A673 (cell line): ENCODE measurements at regions not wholly inside any gene's neighbourhood (a gene's known extent, or its start where the extent isn't known, plus 50 kb on each side); places are given as distances from the start of the nearest gene placed in this dataset.

Experiments used
- CTCF ChIP-seq: fragments of 300-800, 200-600 bp; sonication (generic); conservative IDR thresholded peaks from 2 replicates; pipeline ENCODE4 v1.5.1; 2017; ENCODE audit warnings: low read depth, mild to moderate bottlenecking, antibody characterized with exemption, low read length, moderate library complexity, mixed read lengths
- EZH2 ChIP-seq: fragments of 200-600 bp; sonication (generic); IDR thresholded peaks from 2 replicates; pipeline ENCODE4 v1.6.1; 2017; ENCODE audit warnings: borderline replicate concordance, low read depth, mild to moderate bottlenecking, mixed read lengths, antibody characterized with exemption, low read length; ENCODE audit not compliant: poor library complexity, severe bottlenecking

GRCh38 chr14:98599082-98599481 is 672.9 kb downstream of the BCL11B start:
- TF ChIP-seq EZH2 (no peak), CTCF (no peak)
